GM18519 (cell line): ENCODE measurements at regions not wholly inside any gene's neighbourhood (a gene's known extent, or its start where the extent isn't known, plus 50 kb on each side); places are given as distances from the start of the nearest gene placed in this dataset.
"Not testable (repeated sequence)": the region's sequence is repeated elsewhere in the genome, so short reads cannot be mapped to it uniquely, and the experiment has no call there.

ENCODE experiments used
- ATAC-seq: cut with Tn5 transposase; IDR thresholded peaks from one replicate; pipeline ENCODE4 v1.9.1; 2021; ENCODE audit warnings: mild to moderate bottlenecking, moderate library complexity; ENCODE audit not compliant: unreplicated experiment, low FRiP score

- ATAC-seq: no peak
Measured at GRCh38 chr3:164779816-164780215, 298.5 kb downstream of the SI start.

- ATAC-seq: no peak
Measured at GRCh38 chr3:164752812-164753211, 325.5 kb downstream of the SI start.

GRCh38 chr3:164748626-164749025 is 329.7 kb downstream of the SI start:
- no peak for ATAC-seq

- no peak for ATAC-seq
Measured at GRCh38 chr3:164741869-164742268, 336.4 kb downstream of the SI start.

- no peak for ATAC-seq
Measured at GRCh38 chr3:164737174-164737573, 341.1 kb downstream of the SI start.

- no peak for ATAC-seq
Measured at GRCh38 chr3:164732166-164732565, 346.1 kb downstream of the SI start.

- no peak for ATAC-seq
Measured at GRCh38 chr3:164730815-164731360, 347.4 kb downstream of the SI start.

GRCh38 chr3:164723396-164723795 is 354.9 kb downstream of the SI start:
- ATAC-seq: no peak

- ATAC-seq: not testable (repeated sequence)
Measured at GRCh38 chr3:164702808-164703207, 375.5 kb downstream of the SI start.

GRCh38 chr3:164687902-164688301 is 390.4 kb downstream of the SI start:
- ATAC-seq: no peak

GRCh38 chr3:164687211-164687610 is 391.1 kb downstream of the SI start:
- ATAC-seq: no peak

- ATAC-seq: no peak
Measured at GRCh38 chr3:164683489-164683888, 394.8 kb downstream of the SI start.

GRCh38 chr3:164679245-164679644 is 399.1 kb downstream of the SI start:
- ATAC-seq: no peak

- ATAC-seq: no peak
Measured at GRCh38 chr3:164677317-164677716, 401.0 kb downstream of the SI start.

- ATAC-seq: no peak
Measured at GRCh38 chr3:164673738-164674137, 404.6 kb downstream of the SI start.

GRCh38 chr3:164658125-164658524 is 420.2 kb downstream of the SI start:
- ATAC-seq: no peak

GRCh38 chr3:164657631-164658030 is 420.7 kb downstream of the SI start:
- no peak for ATAC-seq

- no peak for ATAC-seq
Measured at GRCh38 chr3:164655462-164655861, 422.8 kb downstream of the SI start.

GRCh38 chr3:164641071-164641470 is 437.2 kb downstream of the SI start:
- no peak for ATAC-seq

- no peak for ATAC-seq
Measured at GRCh38 chr3:164640591-164640990, 437.7 kb downstream of the SI start.

GRCh38 chr3:164620956-164621355 is 457.3 kb downstream of the SI start:
- ATAC-seq: no peak

- ATAC-seq: no peak
Measured at GRCh38 chr3:164620423-164620822, 457.9 kb downstream of the SI start.

GRCh38 chr3:164612751-164613150 is 465.5 kb downstream of the SI start:
- ATAC-seq: no peak
